Calu3 (cell line): ENCODE measurements at regions not wholly inside any gene's neighbourhood (a gene's known extent, or its start where the extent isn't known, plus 50 kb on each side); places are given as distances from the start of the nearest gene placed in this dataset.

Experiments
- BruUV-seq: library from RNA; stranded (reverse); fragments of 400-500 nt; replicated peaks from 2 replicates; lab custom pipeline; 2021; lab: Mats Ljungman, UMichigan
- CTCF ChIA-PET: fragments of 300-600 bp; sonication (Branson Sonifier 250); formaldehyde crosslinking; loops from one replicate; lab custom pipeline; 2022; ENCODE audit warnings: antibody characterized with exemption; lab: Charles Lee
- DNase-seq: peaks from one replicate; pipeline ENCODE4 v3.0.0; 2022
- H3K27ac Mint-ChIP-seq: one replicate; pipeline ENCODE4 v1.8.0; 2022; ENCODE audit warnings: mixed read lengths; ENCODE audit not compliant: unreplicated experiment
- H3K27me3 Mint-ChIP-seq: one replicate; pipeline ENCODE4 v1.8.0; 2022; ENCODE audit warnings: mixed read lengths; ENCODE audit not compliant: unreplicated experiment
- H3K36me3 Mint-ChIP-seq: one replicate; pipeline ENCODE4 v1.8.0; 2022; ENCODE audit warnings: mild to moderate bottlenecking, moderate library complexity, mixed read lengths; ENCODE audit not compliant: insufficient read depth, unreplicated experiment
- H3K4me1 Mint-ChIP-seq: one replicate; pipeline ENCODE4 v1.8.0; 2022; ENCODE audit warnings: mild to moderate bottlenecking, low read depth, mixed read lengths; ENCODE audit not compliant: unreplicated experiment
- H3K4me3 Mint-ChIP-seq: one replicate; pipeline ENCODE4 v1.8.0; 2022; ENCODE audit warnings: mild to moderate bottlenecking, low read depth, moderate library complexity, mixed read lengths; ENCODE audit not compliant: unreplicated experiment
- H3K9me3 Mint-ChIP-seq: one replicate; pipeline ENCODE4 v1.8.0; 2022; ENCODE audit warnings: low read depth, mixed read lengths; ENCODE audit not compliant: unreplicated experiment
- CTCF ChIP-seq: fragments of 200-600 bp; IDR thresholded peaks from one replicate; pipeline ENCODE4 v1.8.0; 2022; ENCODE audit warnings: antibody characterized with exemption; ENCODE audit not compliant: unreplicated experiment
- intact Hi-C: fragments of 100-400 bp; cut with micrococcal nuclease; formaldehyde crosslinking; loops from one replicate; pipeline ENCODE4 v1.10.0; 2022; ENCODE audit not compliant: unreplicated experiment

- Mint-ChIP-seq H3K36me3 (no peaks in the 10 kb centered on the region), H3K27me3 (peaks cover 35% of the 10 kb centered on the region), H3K4me3 (no peak overlapping the region), H3K27ac (no peak overlapping the region), H3K9me3 (no peaks in the 10 kb centered on the region), H3K4me1 (no peaks in the 10 kb centered on the region)
- no TSS peak for BruUV-seq
- TF ChIP-seq CTCF, result no peak
- CTCF ChIA-PET, result no interaction called here
- no peak for DNase-seq
- intact Hi-C loops, result no loop called here
Measured at GRCh38 chr18:11412811-11413210, 196.6 kb upstream of the SLC35G4 start.

- CTCF ChIA-PET, result interaction anchor here (0.6 kb wide), 1 partner anchor 33 kb away, joined by 3 read pairs; no protein-coding TSS in a partner anchor
Measured at GRCh38 chr18:11411048-11411447, 198.3 kb upstream of the SLC35G4 start.

GRCh38 chr18:11408555-11409065 lies 200.8 kb upstream of the SLC35G4 start:
- intact Hi-C loops, result no loop called here

More at GRCh38 chr18:11411048-11411447, 198.3 kb upstream of the SLC35G4 start:
- H3K4me1 Mint-ChIP-seq, result no peaks in the 10 kb centered on the region
- intact Hi-C loops, result no loop called here
- DNase-seq, result no peak
- H3K4me3 Mint-ChIP-seq, result no peak overlapping the region
- H3K27ac Mint-ChIP-seq, result no peak overlapping the region
- TF ChIP-seq CTCF, result no peak
- no peaks in the 10 kb centered on the region for H3K9me3 Mint-ChIP-seq
- BruUV-seq, result no TSS peak
- H3K36me3 Mint-ChIP-seq, result no peaks in the 10 kb centered on the region
- peaks cover 35% of the 10 kb centered on the region for H3K27me3 Mint-ChIP-seq

GRCh38 chr18:11407940-11408339 lies 201.5 kb upstream of the SLC35G4 start:
- no peaks in the 10 kb centered on the region for H3K4me1 Mint-ChIP-seq
- H3K9me3 Mint-ChIP-seq, result no peaks in the 10 kb centered on the region
- no peaks in the 10 kb centered on the region for H3K36me3 Mint-ChIP-seq
- no TSS peak for BruUV-seq
- H3K27me3 Mint-ChIP-seq, result peaks cover 22% of the 10 kb centered on the region
- no peak overlapping the region for H3K27ac Mint-ChIP-seq
- no peak overlapping the region for H3K4me3 Mint-ChIP-seq
- intact Hi-C loops, result no loop called here
- no peak for TF ChIP-seq CTCF
- CTCF ChIA-PET, result no interaction called here
- DNase-seq, result no peak

More at GRCh38 chr18:11408555-11409065, 200.8 kb upstream of the SLC35G4 start:
- no peaks in the 10 kb centered on the region for H3K9me3 Mint-ChIP-seq
- no peak for DNase-seq
- H3K4me1 Mint-ChIP-seq, result no peaks in the 10 kb centered on the region
- no peaks in the 10 kb centered on the region for H3K36me3 Mint-ChIP-seq
- H3K4me3 Mint-ChIP-seq, result no peak overlapping the region
- H3K27ac Mint-ChIP-seq, result no peak overlapping the region
- no peak for TF ChIP-seq CTCF
- CTCF ChIA-PET, result no interaction called here
- peaks cover 21% of the 10 kb centered on the region for H3K27me3 Mint-ChIP-seq
- BruUV-seq, result no TSS peak
